ENCODE measurements at regions not wholly inside any gene's neighbourhood (a gene's known extent, or its start where the extent isn't known, plus 50 kb on each side); places are given as distances from the start of the nearest gene placed in this dataset.

GRCh38 chr2:236799391-236800026 is 229.9 kb downstream of the ACKR3 start:
- DNase-seq (ENCODE audit: low read depth), result no peak

DNA sequence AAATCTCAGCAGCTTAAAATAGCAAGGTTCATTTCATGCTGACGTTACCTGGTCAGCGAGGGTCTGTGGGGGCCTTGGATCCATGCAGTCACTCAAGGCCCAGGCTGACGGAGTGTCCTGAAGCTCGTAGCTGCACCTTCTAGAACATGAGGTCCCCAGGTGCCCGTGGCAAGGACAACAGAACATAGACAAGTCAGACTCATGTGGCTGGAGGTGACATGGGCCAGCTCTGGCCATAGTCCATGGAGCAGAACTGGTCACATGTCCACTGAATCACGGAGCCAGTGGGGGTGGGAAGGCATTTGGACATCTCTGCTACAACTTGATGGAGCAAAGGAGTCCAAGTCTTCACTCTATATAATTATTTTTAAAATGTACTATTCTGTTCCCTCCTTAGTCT is 233.2 kb downstream of the ACKR3 start:
- DNase-seq (ENCODE audit: low read depth), result no peak

DNA sequence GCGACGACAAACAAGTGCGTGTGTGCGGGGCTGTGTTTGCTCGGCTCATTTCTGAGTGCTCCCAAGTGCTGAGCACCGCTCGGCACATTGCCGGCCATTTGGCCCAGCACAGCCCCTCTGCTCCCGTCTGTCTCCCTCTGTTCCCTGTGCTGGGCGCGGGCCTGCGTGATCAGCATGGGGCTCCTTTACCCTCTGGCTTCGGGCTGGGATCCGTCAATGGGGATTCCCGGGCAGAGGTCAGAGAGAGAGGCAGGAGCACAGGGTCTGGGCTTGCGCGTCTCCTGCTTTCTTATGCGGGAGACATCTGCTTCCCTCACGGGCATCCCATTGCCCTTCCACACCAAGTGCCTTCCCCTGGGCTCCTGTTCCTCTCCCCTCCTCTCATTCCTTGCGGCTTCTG is 234.0 kb downstream of the ACKR3 start:
- no peak for DNase-seq (ENCODE audit: low read depth)

GRCh38 chr2:236805800-236806531 is 236.3 kb downstream of the ACKR3 start:
- no peak for DNase-seq (ENCODE audit: low read depth)

DNA sequence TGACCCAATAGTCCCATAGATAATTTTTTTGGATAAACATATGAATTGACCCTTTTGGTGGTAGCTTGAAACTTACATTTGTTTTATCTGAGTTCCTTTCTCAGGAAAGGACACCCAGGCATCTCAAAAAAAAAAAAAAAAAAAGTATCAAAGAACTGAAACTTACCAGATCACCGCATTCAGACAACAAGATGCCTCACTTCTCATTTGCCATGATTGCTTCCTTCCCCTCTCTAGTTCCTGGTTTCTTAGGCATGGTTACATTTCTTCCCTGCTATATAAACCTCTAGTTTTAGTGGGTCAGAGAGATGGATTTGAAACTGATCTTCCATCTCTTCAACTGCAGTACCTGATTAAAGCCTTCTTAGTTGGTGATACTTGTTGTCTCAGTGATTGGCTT is 240.1 kb downstream of the ACKR3 start:
- no peak for DNase-seq (ENCODE audit: low read depth)

GRCh38 chr2:236811062-236811656 is 241.5 kb downstream of the ACKR3 start:
- no peak for DNase-seq (ENCODE audit: low read depth)

- DNase-seq (ENCODE audit: low read depth), result no peak
These were observed 244.1 kb downstream of the ACKR3 start for GRCh38 chr2:236813766-236814165.

DNA sequence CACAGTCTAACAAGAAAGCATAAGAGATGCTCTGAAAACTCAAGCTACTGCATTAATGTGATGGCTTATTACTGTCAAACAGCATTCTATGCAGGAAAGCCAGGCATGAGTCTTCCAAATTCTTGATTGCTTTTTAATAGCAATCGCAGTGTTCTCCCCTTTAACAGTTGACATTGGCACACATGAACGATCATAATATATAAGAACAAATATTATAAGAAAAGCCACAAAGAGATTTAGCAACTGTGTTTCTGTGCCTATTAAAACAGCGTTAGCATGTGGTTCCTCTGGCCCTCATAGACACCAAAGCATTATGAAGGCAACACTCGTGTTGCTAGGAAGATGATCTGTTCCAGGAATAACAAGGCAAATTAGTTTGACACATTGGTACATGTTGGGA is 245.0 kb downstream of the ACKR3 start:
- DNase-seq (ENCODE audit: low read depth), result no peak

GRCh38 chr2:236815746-236816145 is 246.1 kb downstream of the ACKR3 start:
- no peak for DNase-seq (ENCODE audit: low read depth)

DNA sequence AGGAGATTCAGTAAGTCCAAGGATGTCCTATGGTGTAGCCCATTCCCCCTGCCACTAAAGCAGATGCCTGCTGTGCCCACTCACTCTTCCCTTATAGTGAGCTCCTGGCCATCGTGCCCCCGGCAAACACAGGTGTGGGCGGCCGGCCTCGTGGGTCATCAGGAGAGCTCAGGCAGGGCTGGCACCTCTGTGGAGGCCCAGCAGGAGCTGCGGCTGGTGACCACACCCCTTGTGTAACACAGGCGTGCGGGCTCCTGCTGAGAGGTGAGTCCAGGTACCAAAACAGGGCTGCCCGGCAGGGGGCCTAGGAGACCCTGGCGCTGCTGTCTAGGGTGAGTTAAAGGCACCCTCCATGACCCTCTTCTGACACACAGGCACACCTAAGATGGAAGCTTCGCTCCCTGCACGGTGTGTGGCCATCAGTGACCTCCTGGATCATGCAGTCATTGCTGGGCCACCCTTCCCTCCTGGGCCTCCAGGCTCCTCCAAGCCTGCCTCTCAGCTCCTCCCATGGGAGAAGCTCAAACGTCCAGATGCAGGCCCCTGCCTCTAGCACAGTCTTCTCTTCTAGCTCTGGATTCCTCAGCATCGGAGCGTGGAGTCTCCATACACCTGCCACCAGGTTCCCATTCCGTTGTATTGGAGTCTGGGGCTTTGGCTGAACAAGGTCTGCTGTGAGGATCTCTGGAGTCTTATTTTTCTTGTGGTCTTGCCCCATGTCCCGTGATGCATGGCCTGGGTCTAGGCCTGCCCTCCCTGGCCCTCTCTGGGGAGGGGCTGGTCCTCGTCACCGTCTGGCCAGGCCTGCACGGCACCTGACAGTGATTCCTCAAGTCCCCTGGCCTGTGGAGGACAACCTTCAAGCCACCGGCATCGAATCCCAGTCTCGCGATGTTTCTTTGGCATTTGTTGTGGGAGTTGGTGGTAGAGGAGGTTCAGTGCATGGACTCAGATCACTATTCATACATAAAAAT is 246.9 kb downstream of the ACKR3 start:
- no peak for DNase-seq (ENCODE audit: low read depth)

DNA sequence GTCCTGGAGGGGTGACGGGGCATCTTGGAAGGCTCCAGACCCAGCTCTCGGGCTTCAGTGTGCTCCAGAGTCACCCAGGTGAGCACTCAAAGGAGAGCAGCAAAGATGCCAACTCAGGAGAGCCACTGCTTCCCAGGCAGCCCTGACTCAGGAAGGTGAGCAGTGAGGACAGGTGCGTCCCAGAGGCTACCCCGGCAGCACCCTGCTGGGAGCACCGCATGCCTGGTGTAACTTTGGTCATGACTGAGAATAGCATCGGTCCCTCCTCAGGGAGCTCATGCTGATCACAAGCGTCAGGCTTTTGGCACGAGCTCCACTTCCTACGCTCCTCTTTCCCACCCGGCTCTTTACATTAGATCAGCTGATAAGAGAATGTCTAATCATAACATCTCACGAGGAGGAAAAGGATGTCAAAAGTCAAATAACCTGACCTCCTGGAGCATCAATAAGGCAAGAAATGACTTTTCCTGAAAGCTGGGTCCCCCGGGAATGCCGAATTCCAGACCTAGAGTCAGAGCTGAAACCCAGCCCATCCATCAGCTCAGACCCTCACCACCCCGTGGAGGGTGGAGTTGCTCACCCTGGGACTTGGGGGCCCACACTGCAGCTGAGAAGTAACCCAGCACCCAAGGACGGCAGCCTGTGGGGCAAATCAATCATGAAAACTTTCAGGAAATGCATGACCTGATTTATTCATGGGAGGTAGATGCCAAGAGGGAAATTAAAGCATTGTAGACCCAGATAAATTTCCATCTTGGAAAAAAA is 248.8 kb downstream of the ACKR3 start:
- no peak for DNase-seq (ENCODE audit: low read depth)

- DNase-seq (ENCODE audit: low read depth), result no peak
These were observed 249.8 kb downstream of the ACKR3 start for GRCh38 chr2:236819275-236820002.

- no peak for DNase-seq (ENCODE audit: low read depth)
These were observed 251.2 kb downstream of the ACKR3 start for GRCh38 chr2:236820763-236821344.

DNA sequence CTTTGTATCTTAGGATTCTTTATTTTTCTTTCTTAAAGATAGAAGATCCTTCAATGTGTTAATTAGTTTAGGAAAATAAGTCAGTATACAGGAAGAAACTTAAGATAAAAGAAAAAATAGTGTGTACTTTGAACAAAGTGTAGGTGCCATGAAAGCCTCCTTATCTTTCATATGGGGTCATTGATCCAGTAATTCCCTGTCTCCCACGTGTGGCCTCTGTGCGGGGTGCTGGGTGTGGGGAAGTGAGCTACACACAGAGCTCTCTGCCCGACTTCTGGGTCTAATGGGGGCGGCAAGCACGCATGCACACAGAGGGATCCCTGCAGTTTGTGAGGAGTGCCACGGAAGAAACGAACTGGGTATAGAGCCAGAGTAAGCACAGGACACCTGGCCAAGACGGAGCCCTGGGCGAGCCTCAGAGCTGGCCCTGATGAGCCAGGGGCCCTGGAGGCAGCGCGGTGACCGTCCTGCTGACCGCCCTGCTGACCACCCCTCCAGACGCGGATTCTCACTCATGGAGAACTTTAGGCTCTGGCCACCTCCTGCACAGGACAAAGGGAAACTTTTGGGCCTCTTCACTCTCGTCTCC is 253.5 kb downstream of the ACKR3 start:
- no peak for DNase-seq (ENCODE audit: low read depth)

GRCh38 chr2:236823963-236824362 is 254.3 kb downstream of the ACKR3 start:
- no peak for DNase-seq (ENCODE audit: low read depth)

GRCh38 chr2:236824836-236825235 is 255.2 kb downstream of the ACKR3 start:
- no peak for DNase-seq (ENCODE audit: low read depth)

- DNase-seq (ENCODE audit: low read depth), result no peak
These were observed 256.4 kb downstream of the ACKR3 start for GRCh38 chr2:236825989-236826510.

GRCh38 chr2:236826606-236827156 is 257.1 kb downstream of the ACKR3 start:
- DNase-seq (ENCODE audit: low read depth), result no peak

DNA sequence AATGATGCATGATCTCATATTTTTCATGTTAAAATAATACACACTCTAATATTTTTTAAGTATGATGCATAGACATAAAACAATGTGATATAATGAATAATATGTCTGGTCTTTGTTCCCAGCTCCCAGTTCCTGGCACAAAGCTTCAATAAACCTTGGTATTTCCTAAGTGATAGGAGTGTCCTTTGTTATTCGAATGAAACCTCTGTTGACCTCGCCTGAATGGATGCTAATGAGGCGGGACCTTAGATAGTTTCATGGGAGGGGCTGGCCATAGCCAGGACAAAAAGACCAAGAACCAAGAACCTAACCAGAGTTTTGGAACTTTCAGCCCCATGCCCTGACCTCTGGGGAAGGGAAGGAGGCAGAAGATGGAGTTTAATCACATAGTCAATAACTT is 257.7 kb upstream of the COPS8 start:
- DNase-seq (ENCODE audit: low read depth), result no peak

- DNase-seq (ENCODE audit: low read depth), result no peak
These were observed 256.9 kb upstream of the COPS8 start for GRCh38 chr2:236828820-236829219.
